GM19463 (cell line): ENCODE measurements at regions not wholly inside any gene's neighbourhood (a gene's known extent, or its start where the extent isn't known, plus 50 kb on each side); places are given as distances from the start of the nearest gene placed in this dataset.
"Not testable (repeated sequence)": the region's sequence is repeated elsewhere in the genome, so short reads cannot be mapped to it uniquely, and the experiment has no call there.

Source experiments
- ATAC-seq: cut with Tn5 transposase; IDR thresholded peaks from one replicate; pipeline ENCODE4 v1.9.1; 2021; ENCODE audit warnings: mild to moderate bottlenecking, moderate library complexity; ENCODE audit not compliant: unreplicated experiment

DNA sequence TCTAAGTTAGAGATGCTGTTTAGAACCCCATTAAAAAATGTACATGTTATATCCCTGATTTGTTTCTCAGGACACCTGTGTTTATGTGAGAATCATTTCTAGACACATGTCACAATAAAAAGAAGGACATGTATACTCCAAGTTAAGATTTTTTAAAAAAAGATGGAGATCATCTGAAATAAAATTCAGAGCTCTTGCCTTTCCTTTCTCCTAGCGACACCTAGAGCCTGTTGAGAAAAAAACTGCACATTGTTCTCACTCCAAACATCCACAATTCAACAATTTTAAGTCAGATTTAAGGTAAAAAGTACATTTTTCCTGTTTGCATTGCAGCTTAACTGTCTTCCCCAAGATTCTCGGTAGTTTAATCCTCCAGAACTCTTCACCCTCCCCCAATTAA lies 171.8 kb downstream of the ATP6V0E2 start:
- not testable (repeated sequence) for ATAC-seq

- not testable (repeated sequence) for ATAC-seq
These were observed 172.8 kb downstream of the ATP6V0E2 start for GRCh38 chr7:150046290-150047194.

GRCh38 chr7:150047329-150047728 lies 173.6 kb downstream of the ATP6V0E2 start:
- not testable (repeated sequence) for ATAC-seq

- not testable (repeated sequence) for ATAC-seq
These were observed 174.0 kb downstream of the ATP6V0E2 start for GRCh38 chr7:150047772-150048171.

DNA sequence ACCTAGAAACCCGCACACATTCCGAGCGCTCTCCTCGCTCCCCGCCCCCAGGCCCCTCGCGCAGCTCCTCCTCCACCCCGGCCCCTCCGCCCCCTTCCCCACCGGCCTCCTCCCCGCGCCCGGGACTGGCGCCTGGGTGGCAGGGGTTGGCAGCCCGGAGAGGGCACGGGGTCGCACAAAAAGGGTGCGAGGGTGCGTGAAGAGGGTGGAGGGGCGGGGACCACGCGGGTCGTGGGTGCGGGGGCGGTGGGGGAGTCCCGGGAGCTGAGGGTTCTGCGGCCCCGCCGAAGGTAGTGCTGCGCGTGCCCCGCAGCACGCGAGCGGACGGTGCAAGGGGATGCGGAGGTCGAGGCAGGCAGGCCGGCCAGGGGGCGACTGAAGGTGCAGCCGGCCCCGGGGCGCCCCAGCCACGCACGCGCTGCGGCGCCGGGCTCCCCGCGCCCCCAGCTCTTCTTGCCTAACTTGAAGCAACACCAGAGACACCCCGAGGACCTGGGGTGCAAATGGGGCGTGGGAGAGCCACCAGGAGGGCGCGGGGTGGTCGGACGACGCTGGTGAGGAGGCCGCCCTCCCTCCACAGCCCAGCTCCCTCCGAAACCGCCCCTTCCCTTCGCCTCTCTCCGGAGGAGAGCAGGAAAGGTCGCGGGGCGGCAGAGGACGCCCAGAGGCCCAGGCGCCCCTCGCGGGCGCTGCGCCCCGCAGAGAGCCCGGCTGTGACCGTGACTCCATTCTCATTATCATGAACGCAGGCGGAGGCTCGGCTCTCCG lies 174.7 kb downstream of the ATP6V0E2 start:
- ATAC-seq = not testable (repeated sequence)

DNA sequence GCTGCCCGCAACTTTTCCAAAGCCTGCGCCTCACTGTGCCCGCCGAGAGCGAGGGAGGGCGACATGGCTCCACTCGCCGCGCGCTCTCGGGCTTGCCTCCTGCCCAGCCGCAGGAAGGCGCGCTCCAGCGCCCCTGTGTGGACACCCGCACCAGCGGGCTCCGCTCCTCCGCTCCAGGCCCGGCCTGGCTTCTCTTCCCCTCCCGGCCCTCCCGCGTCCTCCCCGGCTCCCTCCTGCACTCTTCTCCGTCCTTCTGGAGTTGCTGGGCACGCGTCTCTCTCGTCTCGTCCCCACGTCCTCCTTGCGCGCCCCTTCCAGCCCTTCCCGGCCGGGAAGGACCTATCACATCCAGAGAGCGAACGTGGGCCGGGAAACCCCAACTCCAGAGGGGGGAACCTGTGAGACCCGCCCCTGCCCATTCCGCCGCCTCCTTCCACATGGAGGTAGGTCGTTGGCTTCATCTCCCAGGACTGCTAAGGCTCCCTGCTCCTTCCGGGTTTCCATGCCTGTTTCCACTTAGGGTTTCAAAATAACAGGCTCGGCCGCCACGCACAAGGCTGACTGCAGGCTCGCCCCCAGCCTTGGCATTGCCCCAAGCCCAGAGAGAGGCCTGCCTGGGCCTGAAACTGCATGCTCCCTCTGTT lies 175.4 kb downstream of the ATP6V0E2 start:
- not testable (repeated sequence) for ATAC-seq

DNA sequence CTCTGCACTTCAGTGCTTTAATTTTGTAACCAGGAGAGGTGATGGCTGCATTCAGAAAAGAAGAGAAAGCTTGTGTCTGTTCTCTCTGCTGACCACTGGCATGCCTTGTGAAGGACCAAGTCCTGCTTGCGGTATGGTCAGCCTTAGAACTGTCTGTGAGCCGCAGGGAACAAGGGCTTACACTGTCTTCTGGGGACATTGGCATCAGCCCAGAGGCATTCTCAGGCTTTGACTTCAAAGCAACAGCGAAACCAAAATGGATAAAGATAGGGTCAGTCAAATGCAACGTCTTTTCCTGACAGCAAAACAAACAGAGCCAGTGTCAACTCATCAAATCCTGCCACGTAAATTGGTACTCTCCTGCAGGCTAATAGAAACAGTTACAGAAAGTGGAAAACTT lies 179.6 kb downstream of the ATP6V0E2 start:
- ATAC-seq = not testable (repeated sequence)

GRCh38 chr7:150054242-150054641 lies 180.5 kb downstream of the ATP6V0E2 start:
- ATAC-seq = not testable (repeated sequence)

- ATAC-seq = peak; percentile 99
These were observed 186.8 kb downstream of the ATP6V0E2 start for GRCh38 chr7:150060259-150061221.

- not testable (repeated sequence) for ATAC-seq
These were observed 189.4 kb downstream of the ATP6V0E2 start for GRCh38 chr7:150063195-150063594.

DNA sequence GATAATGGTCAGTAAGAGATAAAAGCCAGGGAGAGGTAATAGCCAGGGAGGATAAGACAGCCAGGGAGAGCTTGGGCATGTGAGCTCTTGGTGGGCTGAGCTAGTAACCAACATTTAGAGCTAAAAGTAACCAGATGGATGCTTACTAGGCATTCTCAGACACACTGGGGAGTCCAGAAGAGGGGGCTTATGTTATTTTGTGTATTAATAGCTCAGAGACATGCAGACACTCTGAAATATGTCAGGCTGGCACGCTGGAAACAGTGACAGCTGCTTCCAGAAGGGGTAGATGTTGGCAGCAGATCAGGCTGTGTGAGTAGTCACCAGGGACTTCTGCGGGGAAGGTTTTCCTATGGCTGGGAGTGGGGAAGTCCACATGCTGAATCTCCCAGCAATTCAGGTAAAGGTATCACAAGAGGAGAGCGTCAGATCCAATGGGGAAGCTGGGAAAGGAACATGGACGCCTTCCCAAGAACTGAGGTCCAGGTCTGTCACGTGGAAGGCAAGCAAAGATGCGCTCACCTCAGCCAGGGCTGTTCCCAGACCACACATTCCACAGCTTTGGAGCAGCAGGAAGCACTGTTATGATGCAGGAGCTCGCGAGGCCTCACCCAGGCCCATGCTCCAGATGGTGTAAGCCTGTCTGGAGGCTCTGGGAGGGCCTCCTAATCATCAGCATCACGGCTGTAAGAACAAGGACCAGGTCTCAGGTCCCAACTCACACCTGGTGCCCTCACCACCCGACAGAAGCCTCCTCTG lies 196.0 kb downstream of the ATP6V0E2 start:
- ATAC-seq = not testable (repeated sequence)

DNA sequence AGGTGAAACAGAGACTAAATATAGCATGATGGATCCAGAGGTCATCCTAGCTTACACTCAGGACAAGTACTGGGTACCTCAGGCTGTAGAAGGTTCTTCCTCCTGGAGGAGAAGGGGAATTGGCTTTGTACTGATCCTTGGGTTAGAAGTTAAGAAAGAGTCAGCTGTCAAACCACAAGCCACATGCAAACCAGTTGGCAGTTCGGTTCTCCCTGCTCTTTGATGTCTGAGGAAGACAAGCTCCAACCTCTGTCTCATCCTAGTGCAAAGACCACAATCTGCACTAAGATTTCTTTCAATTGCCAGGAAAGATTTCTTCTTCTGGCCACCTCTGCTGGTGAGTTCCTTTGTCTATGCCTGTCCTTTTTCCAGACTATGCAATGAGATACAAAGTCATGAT lies 203.8 kb downstream of the ATP6V0E2 start:
- not testable (repeated sequence) for ATAC-seq

- not testable (repeated sequence) for ATAC-seq
These were observed 208.1 kb downstream of the ATP6V0E2 start for GRCh38 chr7:150081865-150082264.

GRCh38 chr7:150084724-150085123 lies 211.0 kb downstream of the ATP6V0E2 start:
- not testable (repeated sequence) for ATAC-seq

GRCh38 chr7:150087478-150087877 lies 213.7 kb downstream of the ATP6V0E2 start:
- ATAC-seq = not testable (repeated sequence)

DNA sequence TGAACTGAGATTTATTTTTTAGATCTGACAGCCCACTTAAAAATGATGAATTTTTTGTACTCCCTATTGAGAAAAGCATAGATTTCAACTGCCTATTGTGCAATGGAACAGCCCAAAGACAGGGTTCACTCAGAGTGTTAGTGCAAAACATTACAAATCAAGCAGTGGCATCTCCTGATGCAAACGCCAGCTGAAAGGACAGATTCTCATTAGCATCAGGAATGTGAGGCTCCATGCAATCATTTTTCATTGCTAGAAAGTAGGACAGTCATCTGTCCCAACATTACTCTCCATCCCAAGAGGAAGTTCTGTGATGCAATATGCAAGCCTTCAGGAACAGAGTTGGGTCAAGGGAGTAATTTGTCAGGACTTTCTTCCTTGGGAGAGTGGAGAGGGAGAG lies 215.4 kb downstream of the ATP6V0E2 start:
- not testable (repeated sequence) for ATAC-seq

DNA sequence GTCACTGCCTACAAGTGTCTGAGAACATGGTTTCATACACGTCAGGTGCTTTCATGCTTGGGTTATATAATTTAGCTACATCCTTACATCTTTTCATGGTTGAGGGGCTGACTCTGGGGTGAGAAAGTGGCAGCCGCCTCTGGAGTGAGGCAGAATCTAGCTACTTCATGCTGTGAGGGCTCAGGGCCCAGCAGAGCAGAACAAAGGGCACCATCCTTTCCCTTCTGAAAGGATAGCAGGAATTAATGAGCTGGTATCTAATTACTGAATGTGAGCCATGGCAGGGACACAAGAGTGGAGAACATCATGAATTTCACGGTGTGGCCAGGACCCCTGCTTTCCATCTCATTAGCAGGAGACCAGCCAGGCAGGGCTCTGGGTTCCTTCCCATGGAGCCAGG lies 217.0 kb downstream of the ATP6V0E2 start:
- ATAC-seq = not testable (repeated sequence)

DNA sequence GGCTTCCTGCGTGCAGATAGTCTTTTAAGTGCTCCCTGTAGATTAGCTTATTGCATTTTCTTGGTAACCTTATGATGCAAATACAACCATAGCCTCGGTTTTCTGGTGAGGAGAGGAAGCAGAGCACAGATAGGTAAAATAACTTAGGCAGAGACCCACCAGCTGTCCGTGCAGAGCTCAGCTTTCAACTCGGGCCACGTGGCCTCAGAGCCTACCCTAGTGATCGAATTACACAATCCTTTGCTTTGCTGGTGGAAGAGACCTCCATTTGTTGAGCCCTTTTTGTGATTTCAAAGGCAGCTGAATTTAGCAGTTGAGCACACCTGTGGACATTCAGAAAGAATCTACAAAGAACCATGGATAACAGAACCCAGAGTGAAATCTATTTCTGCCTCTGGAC lies 220.1 kb downstream of the ATP6V0E2 start:
- ATAC-seq = not testable (repeated sequence)
